Neural crest cell (in vitro differentiated cells): ENCODE measurements at regions not wholly inside any gene's neighbourhood (a gene's known extent, or its start where the extent isn't known, plus 50 kb on each side); places are given as distances from the start of the nearest gene placed in this dataset.

Source experiments
- DNase-seq: peaks from one replicate; pipeline ENCODE4 v3.0.0; 2021; ENCODE audit warnings: low read depth, mixed read lengths, low spot score
- H3K27ac Mint-ChIP-seq: one replicate; pipeline ENCODE4 v1.8.0; 2021; ENCODE audit warnings: mild to moderate bottlenecking, mixed read lengths; ENCODE audit not compliant: unreplicated experiment
- H3K27me3 Mint-ChIP-seq: 2 replicates; pipeline ENCODE4 v1.8.0; 2021; ENCODE audit warnings: low read depth, mild to moderate bottlenecking, mixed read lengths
- H3K36me3 Mint-ChIP-seq: 2 replicates; pipeline ENCODE4 v1.8.0; 2021; ENCODE audit warnings: low read depth, mild to moderate bottlenecking, mixed read lengths
- H3K4me1 Mint-ChIP-seq: 2 replicates; pipeline ENCODE4 v1.8.0; 2021; ENCODE audit warnings: mixed read lengths
- H3K4me3 Mint-ChIP-seq: one replicate; pipeline ENCODE4 v1.8.0; 2021; ENCODE audit warnings: mild to moderate bottlenecking, mixed read lengths
- H3K9me3 Mint-ChIP-seq: 2 replicates; pipeline ENCODE4 v1.8.0; 2021; ENCODE audit warnings: mixed read lengths
- CTCF ChIP-seq: fragments of 200-600 bp; sonication (generic); conservative IDR thresholded peaks from 2 replicates; pipeline ENCODE4 v1.5.0; 2021; ENCODE audit warnings: antibody characterized with exemption, mild to moderate bottlenecking

GRCh38 chr10:59002011-59002410 is 174.4 kb upstream of the PHYHIPL start:
- Mint-ChIP-seq H3K27ac (no peak overlapping the region), H3K4me3 (no peak overlapping the region), H3K4me1 (peaks cover 21% of the 10 kb centered on the region), H3K9me3 (no peaks in the 10 kb centered on the region), H3K27me3 (no peaks in the 10 kb centered on the region), H3K36me3 (no peaks in the 10 kb centered on the region)
- no peak for TF ChIP-seq CTCF
- no peak for DNase-seq

GRCh38 chr10:59003203-59003602 is 173.2 kb upstream of the PHYHIPL start:
- DNase-seq = no peak
- H3K9me3 Mint-ChIP-seq = no peaks in the 10 kb centered on the region
- no peaks in the 10 kb centered on the region for H3K27me3 Mint-ChIP-seq
- no peak for TF ChIP-seq CTCF
- no peak overlapping the region for H3K27ac Mint-ChIP-seq
- peaks cover 29% of the 10 kb centered on the region for H3K4me1 Mint-ChIP-seq
- no peaks in the 10 kb centered on the region for H3K36me3 Mint-ChIP-seq
- H3K4me3 Mint-ChIP-seq = no peak overlapping the region

- H3K27ac Mint-ChIP-seq = no peak overlapping the region
Measured at GRCh38 chr10:59004392-59004791, 172.1 kb upstream of the PHYHIPL start.

GRCh38 chr10:59006511-59007306 is 169.7 kb upstream of the PHYHIPL start:
- Mint-ChIP-seq H3K27ac (no peak overlapping the region), H3K27me3 (no peaks in the 10 kb centered on the region), H3K9me3 (no peaks in the 10 kb centered on the region), H3K36me3 (no peaks in the 10 kb centered on the region), H3K4me1 (peaks cover 28% of the 10 kb centered on the region), H3K4me3 (no peak overlapping the region)
- no peak for DNase-seq
- TF ChIP-seq CTCF = no peak

More at GRCh38 chr10:59004392-59004791, 172.1 kb upstream of the PHYHIPL start:
- no peaks in the 10 kb centered on the region for H3K9me3 Mint-ChIP-seq
- H3K36me3 Mint-ChIP-seq = no peaks in the 10 kb centered on the region
- peaks cover 32% of the 10 kb centered on the region for H3K4me1 Mint-ChIP-seq
- no peak overlapping the region for H3K4me3 Mint-ChIP-seq
- no peak for TF ChIP-seq CTCF
- no peaks in the 10 kb centered on the region for H3K27me3 Mint-ChIP-seq
- DNase-seq = no peak

GRCh38 chr10:59007307-59008025 is 169.0 kb upstream of the PHYHIPL start:
- Mint-ChIP-seq H3K4me3 (no peak overlapping the region), H3K36me3 (no peaks in the 10 kb centered on the region), H3K4me1 (peaks cover 28% of the 10 kb centered on the region), H3K27me3 (no peaks in the 10 kb centered on the region), H3K9me3 (no peaks in the 10 kb centered on the region), H3K27ac (no peak overlapping the region)
- TF ChIP-seq CTCF = no peak
- no peak for DNase-seq
